NCI-H2227 treated with DMSO at 0.1 percent for 48 hours (cell line): ENCODE measurements at regions not wholly inside any gene's neighbourhood (a gene's known extent, or its start where the extent isn't known, plus 50 kb on each side); places are given as distances from the start of the nearest gene placed in this dataset.

Experiments used
- DNase-seq: peaks from one replicate; lab custom pipeline; 2025; lab: John Stamatoyannopoulos, UW

DNA sequence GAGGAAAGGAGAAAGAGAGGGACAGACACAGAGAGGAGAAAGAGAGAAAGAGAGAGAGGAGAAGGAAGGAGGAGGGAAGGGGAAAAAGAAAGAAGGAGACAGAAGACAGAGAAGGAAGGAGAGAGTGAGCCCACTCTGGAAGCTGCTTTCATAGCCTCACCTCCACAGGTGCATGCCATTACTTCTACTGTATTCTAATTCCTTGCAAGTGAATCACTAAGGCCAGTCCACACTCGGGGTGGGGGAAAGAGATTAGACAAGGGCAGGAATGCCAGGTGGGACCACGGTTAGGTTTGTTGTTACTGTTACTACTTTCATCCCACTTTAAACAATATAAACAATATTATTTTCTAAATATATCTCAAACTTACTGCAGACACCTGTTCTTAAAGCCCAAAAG is 684.5 kb upstream of the ARGLU1 start:
- no peak for DNase-seq

DNA sequence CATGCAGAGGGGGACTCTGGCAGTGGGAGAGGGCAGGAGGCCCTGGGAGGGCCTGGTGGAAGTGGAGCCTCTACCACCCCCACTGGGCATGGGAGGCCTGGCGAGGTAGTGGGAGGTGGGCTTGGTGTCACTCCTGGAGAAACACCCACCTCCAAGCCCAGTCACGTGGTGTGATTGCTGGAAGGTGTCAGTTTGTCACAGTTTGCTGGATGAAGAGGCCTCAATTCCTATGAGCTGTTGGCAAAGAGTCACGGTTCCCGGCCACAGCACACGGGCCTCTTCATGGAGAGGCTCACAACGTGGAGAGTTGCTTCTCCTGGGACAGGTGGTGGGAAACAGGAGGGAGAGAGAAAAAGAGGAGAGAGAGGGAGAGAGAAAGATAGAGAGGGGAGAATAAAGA is 684.1 kb upstream of the ARGLU1 start:
- DNase-seq = no peak

DNA sequence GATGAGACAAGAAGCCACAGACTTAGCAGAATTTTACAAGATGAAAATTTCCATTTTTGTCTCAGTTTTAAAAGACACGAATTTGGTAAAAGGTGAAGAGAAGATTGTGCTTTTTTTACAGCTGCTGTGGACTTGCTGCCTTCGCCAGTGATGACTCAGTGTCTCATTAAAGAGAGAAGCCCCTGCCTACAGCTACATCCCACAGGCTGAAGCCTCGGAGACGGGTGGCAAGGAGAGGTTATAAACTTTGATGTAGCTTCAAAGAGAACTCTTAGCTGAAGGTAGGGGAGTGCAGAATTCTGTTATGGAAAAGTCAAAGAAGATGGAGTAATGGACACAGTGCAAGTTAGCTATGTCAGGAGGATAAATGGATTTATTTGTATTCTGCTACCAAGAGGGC is 683.4 kb upstream of the ARGLU1 start:
- no peak for DNase-seq

DNA sequence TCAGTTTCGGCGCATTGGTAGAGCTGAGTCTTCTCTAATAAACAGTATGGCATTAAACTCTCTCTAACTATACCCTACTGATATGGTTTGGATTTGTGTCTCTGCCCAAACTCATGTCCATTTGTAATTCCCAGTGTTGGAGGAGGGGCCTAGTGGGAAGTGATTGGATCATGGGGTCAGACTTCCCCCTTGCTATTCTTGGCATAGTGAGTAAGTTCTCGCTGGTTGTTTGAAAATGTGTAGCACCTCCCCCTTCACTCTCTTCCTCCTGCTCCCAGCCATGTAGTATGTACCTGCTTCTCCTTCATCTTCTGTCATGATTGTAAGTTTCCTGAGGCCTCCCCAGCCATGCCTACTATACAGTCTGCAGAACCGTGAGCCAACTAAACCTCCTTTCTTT is 682.7 kb upstream of the ARGLU1 start:
- no peak for DNase-seq

DNA sequence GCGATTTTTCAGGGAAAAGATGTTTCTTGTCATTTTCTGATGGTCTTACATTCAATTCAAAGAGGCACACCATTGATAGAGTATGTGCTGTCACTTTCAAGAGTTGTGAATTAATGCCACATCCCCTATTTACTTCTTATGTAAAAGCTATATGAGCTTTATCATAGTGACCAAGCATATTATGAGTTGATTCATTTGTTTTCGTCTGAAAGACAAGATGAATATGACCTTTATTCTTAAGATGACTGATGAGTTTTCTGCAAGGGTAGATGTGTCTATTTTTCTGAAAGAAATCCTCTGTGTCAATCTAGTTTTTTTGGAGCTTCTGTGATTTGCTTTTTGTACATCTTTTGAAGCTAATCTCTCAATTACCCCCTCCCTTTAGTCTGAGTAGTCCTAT is 676.3 kb upstream of the ARGLU1 start:
- no peak for DNase-seq

DNA sequence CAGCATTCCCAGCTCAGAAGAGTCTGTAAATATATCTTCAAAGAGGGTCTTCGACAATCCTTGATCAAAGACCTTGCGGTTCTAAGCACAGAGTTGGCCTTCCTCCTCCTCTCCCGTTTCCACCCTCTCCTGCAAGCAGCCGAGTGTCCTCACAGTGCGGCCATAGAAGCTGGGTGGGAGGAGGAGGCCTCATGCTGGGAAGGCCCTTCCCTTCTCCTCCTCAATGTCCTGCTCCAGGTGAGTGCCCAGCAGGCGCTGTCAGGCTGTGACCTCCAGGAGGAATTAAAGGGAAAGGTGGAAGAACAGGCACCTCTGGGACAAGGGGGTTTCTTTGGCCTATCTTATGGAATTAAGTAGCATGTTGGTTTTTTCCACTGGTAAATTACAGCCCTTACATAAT is 674.2 kb upstream of the ARGLU1 start:
- DNase-seq = no peak

DNA sequence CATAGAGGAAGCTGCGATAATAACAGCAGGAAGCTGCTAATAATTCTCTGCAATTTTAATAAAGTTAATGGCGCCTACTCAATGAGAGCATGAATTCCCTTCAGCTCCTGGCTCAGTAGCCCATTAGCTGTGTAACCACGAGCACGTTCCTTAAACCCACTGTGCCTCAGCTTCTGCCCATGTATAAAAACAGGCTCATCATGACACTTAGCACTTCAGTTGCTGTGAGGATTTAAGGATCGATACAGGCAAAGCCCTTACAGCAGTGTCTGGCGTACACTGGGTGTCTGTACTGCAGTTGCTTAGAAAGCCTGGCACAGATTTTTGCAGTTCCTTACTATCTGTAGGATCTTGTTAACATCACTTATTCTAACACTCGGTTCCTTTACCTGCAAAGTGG is 673.4 kb upstream of the ARGLU1 start:
- no peak for DNase-seq

DNA sequence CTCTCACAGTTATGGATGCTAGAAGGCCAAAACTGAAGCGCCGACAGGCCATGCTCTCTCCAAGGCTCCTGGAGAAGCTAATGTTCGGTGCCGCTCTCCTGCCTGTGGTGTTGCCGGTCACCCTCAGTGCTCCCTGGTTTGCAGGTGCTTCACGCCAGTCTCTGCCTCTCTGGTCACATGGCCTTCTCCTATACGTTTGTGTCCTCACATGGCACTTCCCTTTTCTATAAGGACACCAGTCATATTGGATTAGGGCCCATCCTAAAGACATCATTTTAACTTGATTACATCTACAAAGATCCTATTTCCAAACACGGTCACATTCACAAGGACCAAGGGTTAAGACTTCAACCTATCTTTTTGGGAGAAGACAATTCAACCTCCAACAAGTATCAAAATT is 671.3 kb upstream of the ARGLU1 start:
- no peak for DNase-seq

DNA sequence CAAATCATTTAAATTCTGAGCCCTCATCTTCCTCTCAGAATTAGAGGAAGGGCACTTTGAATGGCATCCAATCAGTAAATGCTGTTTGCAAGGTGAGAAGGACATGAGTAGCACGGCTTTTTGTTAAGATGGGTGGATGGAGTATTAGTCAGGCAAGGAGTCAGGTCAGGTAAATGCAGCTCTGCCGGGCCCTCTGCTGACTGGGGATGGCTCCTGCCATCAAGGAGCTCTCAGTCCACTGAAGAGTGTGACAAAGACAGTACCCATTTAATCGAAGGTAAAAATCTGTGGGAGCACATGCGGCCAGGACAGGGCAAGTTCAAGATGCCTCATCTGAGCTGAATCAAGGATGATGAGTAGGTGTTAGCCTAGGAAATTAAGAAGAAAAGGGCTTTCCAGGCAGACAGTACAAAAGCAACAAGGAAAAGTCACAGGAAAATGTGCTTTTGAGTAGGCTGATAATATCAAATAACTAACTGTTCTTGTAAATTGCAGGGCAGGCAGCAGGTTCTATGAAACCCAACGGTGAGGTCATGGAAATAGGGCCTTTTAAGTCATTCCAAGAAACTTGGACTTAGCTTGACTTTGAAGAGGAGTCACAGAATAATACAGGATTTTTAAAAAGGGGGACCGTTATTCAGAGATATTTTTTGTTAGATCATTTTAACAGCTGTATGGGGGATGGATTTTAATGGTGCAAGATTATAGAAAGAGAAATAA is 670.5 kb upstream of the ARGLU1 start:
- peak; percentile 31 for DNase-seq

DNA sequence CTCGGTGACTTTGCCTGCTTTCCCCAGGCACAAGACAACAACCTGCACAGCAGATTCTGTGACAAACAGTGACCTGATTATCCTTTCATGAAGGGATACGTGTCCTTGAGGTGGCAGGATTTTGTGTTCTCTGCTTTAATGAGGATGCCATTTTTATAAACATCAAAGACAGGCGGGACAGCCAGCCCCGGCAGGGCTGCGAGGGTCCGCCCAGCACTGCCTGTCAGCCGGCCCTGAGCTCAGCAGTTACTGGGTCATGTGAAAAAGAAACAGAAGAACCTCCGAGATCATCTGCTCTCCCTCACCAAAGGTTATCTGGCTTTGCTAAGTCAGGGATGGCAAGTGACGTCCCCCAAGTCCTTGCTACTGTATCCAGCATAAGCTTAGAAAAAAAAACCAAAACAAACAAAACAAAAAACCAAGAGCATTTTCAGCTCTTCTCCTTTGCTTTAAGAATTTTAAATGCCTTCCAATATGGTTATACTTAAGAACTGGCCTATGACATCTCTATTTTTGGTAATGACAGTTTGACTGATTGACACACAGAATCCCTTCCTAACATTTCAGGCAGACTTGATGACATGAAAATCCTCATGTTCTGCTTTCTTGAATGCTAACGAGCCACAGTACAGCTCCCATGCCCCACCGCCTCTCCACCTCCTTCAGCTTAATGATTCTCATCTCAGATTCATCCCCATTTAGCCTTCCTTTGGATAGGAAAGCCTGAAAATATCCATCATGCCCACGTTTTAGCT is 666.6 kb upstream of the ARGLU1 start:
- no peak for DNase-seq

DNA sequence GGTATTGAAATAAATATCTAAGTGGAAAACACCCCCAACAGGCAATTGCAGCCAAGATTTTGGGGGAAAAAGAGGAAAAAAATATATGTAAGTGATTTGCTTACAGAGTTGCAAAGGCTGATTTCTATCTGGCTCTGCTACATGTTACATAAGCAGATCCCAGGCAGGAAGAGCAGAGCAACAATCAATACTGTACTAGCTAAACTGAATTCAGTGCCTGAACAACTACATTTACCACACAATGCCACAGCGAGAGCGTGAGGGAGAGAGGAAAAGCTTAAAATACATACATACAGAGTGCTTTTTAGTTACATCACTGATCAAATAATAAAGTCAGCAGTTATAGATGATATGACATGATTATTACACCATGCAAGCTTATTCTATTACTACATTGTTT is 665.6 kb upstream of the ARGLU1 start:
- DNase-seq = no peak

DNA sequence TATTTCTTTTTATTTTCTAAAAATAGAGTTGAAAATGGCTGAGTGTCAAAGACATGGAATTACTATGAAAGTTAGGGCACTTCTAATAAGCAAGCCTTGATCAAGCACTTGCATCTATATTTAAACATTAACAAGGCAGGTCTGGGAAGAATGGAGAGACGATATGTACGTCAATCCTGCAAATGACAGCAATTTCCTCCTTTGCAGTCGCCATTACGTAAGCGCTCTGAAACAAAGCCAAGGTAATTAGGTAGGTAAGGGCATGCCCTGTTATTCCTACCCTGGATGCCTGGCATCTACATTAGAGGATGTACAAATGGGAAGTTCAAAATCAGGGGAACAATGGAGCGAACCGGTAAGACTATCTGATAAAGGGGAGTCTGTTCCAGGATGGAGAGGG is 664.0 kb upstream of the ARGLU1 start:
- no peak for DNase-seq

DNA sequence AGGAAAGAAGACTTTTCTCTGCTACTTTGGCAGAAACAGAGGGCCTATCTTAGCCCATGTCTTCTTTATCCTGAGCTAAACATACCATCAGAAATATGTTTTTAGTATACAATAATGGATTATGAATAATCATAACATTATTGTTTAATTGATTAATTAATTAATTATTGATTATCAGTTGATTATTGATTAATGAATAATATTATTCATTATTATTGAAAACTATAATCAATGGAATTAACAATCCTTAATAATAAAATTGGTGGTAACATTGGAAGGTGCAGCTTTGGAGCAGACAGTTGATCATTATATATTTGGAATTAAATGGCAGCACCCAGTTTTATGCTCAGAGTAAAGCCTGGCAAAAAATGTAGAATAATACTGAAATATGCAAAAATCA is 655.9 kb upstream of the ARGLU1 start:
- DNase-seq = no peak

DNA sequence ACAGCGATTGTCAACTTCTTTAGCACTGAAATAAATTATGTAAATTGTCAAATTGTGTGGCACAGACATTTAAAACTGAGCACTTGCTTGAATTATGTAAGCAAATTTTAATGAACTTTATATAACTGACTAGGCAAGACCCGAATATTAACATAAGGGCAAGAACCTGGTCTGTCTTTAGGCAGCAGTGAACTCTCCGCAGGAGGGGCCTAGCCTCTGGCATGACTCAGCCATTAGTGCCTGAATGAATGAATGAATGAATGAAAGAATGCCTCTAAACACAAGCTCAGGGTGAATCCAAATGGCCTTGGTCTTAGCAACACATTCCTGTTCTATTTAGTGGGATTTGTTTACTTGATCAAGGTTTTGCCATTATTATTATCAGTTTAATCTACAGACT is 654.7 kb upstream of the ARGLU1 start:
- DNase-seq = no peak

DNA sequence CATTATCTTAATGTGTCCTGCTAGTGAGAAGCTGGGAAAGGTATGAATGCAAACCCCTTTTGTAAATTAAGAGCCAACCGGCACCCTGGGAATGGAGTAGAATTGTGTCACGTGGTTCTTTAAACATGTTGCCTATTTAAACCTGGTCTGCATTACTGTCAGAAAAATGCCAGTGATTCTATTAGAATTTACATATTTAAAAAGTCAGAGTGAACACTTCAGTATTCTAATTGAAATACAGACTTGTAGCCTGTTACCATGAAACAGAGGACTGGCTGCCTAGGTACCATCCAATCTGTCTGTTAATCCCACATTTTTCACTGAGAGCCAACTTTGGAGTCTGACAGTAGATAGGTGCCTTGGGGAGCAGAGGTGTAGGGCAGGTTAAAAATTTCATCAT is 652.3 kb upstream of the ARGLU1 start:
- no peak for DNase-seq

DNA sequence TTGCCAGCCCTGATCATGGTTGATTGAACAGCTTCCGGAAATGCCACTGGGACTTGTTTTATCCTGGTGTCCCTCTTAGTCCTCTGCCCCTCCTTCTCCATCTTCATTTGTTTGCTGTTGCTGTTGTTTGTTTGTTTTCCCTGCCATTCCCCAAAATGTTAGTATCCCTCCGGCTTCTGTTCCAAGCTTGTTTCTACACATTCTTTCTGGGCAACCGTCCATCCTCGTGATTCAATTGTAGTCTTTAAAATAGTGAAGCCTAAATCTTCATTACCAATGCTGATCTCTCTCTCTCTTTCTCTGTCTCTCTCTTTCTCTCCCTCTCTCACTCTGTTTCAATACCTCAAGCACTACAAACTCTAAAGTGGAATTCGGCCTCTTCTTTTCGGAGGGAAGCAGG is 649.3 kb upstream of the ARGLU1 start:
- DNase-seq = no peak

DNA sequence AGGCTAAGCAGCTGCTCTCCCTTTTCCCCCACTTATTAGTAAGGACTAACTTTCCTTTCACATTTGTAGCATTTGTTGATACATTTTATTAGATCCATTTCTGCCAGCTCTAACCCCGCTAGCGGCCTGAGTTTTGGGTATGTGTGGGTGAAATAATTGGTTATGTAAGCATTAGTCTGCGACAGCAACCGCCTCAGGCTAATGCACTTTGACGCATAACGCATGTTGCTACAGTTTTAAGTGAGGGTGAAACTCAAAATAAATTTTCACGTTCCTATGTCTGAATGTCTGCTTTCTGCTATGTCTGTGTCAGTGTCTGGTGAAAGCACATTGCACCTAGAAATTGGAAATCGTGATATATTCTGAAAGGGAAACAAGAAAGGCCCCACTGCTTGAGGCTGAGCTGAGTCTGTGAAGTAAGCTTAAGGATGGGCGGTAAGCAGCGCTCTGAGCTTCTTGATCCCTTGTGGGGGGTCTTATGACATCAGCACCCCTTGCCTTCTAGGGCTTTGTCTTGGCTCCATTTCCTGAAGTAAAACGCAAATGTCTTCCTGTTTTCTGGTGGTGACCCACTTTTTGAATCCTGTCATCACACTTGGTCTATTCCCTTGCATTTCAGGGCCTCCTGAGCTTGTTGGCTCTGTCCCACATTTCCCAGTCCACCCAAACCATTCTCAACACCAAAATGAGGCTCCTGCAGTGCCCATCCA is 648.3 kb upstream of the ARGLU1 start:
- DNase-seq = no peak

DNA sequence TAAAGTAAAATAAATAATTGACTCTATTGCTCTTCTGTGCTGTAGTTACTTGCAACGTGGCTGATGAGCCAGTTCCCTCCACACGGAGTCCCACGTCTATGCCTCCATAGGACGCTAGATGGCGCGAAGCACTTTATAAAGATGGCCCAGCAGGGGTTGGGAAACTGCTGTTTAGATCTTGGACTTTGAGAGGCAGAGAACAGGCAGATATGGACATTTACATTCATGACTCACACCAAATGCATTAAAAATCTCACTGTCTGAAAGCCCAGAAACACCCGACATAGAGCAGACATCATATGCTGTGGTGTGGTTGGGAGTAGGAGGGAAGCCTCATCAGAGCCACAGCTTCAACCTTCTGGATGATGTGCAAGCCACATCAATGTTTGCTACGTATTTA is 643.1 kb upstream of the ARGLU1 start:
- peak; percentile 71 for DNase-seq

DNA sequence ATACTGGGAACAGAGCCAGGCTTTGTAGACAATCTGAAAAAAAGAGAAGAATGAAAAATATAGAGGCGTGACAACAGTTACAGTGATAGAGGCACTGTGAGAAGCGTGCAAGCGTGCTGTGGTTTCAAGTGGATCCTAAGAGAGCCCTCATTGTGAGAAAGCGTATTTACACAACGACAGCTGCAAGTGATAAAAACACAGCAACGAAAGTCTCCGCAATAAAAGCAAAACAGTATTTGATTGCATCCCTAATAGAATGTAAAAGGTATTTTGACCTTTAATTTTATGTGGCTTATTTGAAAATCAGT is 642.7 kb upstream of the ARGLU1 start:
- DNase-seq = peak; percentile 37

DNA sequence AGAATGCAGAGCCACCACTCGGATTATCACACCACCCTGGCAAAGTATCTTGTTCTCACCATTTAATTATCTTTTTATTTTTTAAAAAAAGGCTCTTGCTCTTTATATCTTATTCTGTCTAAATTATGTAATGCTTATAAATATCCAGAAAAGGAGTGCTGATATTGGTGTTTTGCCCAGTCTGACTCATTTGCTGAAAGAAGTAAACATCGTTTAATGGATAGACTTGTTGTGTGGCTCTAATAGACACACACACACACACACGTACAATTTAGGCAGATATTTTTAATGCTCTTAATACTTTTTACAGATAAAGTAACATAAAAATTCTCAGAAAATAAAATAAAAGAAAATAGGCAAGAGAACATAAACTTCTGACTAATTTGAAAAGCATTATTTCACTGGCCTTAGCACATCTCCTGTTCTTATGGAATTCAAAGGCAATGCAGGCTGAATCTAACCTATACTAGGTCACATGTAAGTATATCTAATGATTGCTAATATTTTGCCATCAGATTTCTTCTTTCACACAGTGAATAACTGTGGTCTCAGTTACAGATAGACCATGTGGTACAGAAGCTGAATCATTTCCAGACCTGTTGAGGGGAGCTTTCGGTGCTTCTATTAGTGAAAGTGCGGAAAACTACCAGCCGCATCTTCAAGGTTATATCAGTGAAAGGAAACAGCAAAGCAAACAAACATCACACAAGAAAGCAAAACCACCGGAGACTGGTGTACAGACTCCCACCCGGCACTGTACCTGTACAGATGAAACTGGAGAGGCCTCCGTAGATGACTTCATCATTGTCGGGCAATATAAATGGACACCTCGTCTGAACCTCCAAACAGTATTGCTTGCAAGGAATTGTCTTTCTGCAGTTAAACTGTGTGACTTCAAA is 642.1 kb upstream of the ARGLU1 start:
- no peak for DNase-seq

DNA sequence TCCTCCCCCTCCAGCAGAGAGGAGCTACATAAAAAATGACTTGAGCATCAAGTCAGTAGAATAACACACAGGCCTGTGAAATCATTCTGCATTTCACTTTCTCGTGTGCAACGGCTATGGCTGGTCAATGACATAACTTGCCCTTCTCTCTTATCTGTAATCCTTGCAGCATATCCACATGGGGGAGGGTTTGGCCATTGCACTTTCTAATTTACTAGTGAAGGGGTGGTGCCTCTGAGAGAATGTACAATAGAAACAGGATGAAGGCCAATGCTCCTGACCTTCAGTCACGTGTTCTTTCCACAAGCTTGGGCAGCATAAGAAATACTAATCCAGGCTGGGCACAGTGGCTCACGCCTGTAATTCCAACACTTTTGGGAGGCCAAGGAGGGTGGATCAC is 641.0 kb upstream of the ARGLU1 start:
- DNase-seq = no peak

DNA sequence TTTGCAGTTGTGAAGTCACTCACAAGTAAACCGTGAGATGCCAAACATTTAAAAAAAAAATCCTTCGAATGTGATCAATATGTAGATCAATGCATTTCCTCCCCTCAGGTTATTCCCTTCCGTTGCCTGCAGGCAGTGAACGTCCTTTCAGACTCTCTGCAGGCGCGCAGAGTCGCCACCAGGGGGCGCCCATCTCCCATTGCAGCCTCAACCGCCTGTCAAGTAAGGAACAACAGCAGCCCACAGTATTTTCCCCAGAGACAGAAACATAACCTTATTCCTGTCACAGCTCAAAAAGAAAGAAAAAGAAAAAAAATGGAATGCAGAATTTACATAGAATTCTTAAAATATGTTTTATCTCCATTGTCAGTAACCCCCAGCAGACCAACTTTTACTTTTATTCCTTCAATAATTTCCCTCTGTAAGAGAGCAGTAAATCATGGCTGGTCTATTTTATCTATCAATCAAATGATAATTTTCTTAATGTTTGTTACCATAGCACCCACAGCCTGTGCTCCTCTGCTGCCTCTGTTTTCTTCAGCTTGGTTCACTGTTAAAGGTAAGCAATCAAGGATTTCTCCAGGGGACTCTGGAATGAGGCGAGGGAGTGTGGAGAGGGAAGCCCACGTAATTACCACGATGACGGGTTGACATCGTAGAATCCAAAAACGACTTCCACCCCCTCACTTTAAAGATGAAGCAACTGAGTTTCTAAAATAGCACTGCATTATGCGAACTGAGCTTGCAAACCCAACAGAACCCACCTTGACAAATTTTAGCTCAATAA is 637.6 kb upstream of the ARGLU1 start:
- DNase-seq = peak; percentile 45
